ENCODE measurements at regions not wholly inside any gene's neighbourhood (a gene's known extent, or its start where the extent isn't known, plus 50 kb on each side); places are given as distances from the start of the nearest gene placed in this dataset.

- DNase-seq (ENCODE audit: low spot score), result no peak
- TF ChIP-seq CTCF (IDR thresholded peaks at IDR 0.05; ENCODE audit: extremely low read depth, insufficient read depth, missing control alignments), result no peak
- in situ Hi-C loops (cut with MboI; ENCODE audit: low pct_unique_long_range_greater_than_20kb, low sequenced_read_pairs, unreplicated experiment), result no loop called here
These were observed 301.3 kb upstream of the SKOR2 start for GRCh38 chr18:47552783-47553182.

- in situ Hi-C loops (cut with MboI; ENCODE audit: low pct_unique_long_range_greater_than_20kb, low sequenced_read_pairs, unreplicated experiment), result no loop called here
- no peak for DNase-seq (ENCODE audit: low spot score)
- no peak for TF ChIP-seq CTCF (IDR thresholded peaks at IDR 0.05; ENCODE audit: extremely low read depth, insufficient read depth, missing control alignments)
These were observed 299.2 kb upstream of the SKOR2 start for GRCh38 chr18:47550611-47551010.

- TF ChIP-seq CTCF (IDR thresholded peaks at IDR 0.05; ENCODE audit: extremely low read depth, insufficient read depth, missing control alignments), result no peak
- no peak for DNase-seq (ENCODE audit: low spot score)
- in situ Hi-C loops (cut with MboI; ENCODE audit: low pct_unique_long_range_greater_than_20kb, low sequenced_read_pairs, unreplicated experiment), result no loop called here
These were observed 297.6 kb upstream of the SKOR2 start for GRCh38 chr18:47549021-47549540.

GRCh38 chr18:47547539-47548202 lies 296.2 kb upstream of the SKOR2 start:
- in situ Hi-C loops (cut with MboI; ENCODE audit: low pct_unique_long_range_greater_than_20kb, low sequenced_read_pairs, unreplicated experiment), result no loop called here
- no peak for DNase-seq (ENCODE audit: low spot score)
- no peak for TF ChIP-seq CTCF (IDR thresholded peaks at IDR 0.05; ENCODE audit: extremely low read depth, insufficient read depth, missing control alignments)

GRCh38 chr18:47545613-47546012 lies 294.2 kb upstream of the SKOR2 start:
- DNase-seq (ENCODE audit: low spot score), result no peak
- no peak for TF ChIP-seq CTCF (IDR thresholded peaks at IDR 0.05; ENCODE audit: extremely low read depth, insufficient read depth, missing control alignments)
- in situ Hi-C loops (cut with MboI; ENCODE audit: low pct_unique_long_range_greater_than_20kb, low sequenced_read_pairs, unreplicated experiment), result no loop called here

- DNase-seq (ENCODE audit: low spot score), result no peak
- in situ Hi-C loops (cut with MboI; ENCODE audit: low pct_unique_long_range_greater_than_20kb, low sequenced_read_pairs, unreplicated experiment), result no loop called here
- no peak for TF ChIP-seq CTCF (IDR thresholded peaks at IDR 0.05; ENCODE audit: extremely low read depth, insufficient read depth, missing control alignments)
These were observed 291.6 kb upstream of the SKOR2 start for GRCh38 chr18:47543080-47543479.
